Endothelial cell of umbilical vein (primary cell): ENCODE measurements at regions not wholly inside any gene's neighbourhood (a gene's known extent, or its start where the extent isn't known, plus 50 kb on each side); places are given as distances from the start of the nearest gene placed in this dataset.
"Not testable (repeated sequence)": the region's sequence is repeated elsewhere in the genome, so short reads cannot be mapped to it uniquely, and the experiment has no call there.

ENCODE experiments used
- BruUV-seq: library from RNA; stranded (reverse); fragments of 400-500 nt; replicated peaks from 2 replicates; lab custom pipeline; 2021; lab: Mats Ljungman, UMichigan
- CTCF ChIA-PET: fragments of 300-600, 350-600 bp; sonication (Branson Sonifier 250); formaldehyde crosslinking; loops from one replicate; lab custom pipeline; 2021; ENCODE audit warnings: antibody characterized with exemption, inconsistent platforms; lab: Charles Lee
- POLR2A ChIA-PET: fragments of 300-600, 350-600 bp; sonication (Branson Sonifier 250); formaldehyde crosslinking; loops from one replicate; lab custom pipeline; 2021; ENCODE audit warnings: antibody characterized with exemption, inconsistent platforms; lab: Charles Lee
- DNase-seq: peaks from one replicate; pipeline ENCODE4 v3.0.0-alpha.2; 2011; ENCODE audit warnings: low read depth, low spot score
- FAIRE-seq: peaks from 2 replicates; lab custom pipeline; 2011; peaks lifted over from hg19 to GRCh38; lab: Jason Lieb, UNC
- H2AFZ ChIP-seq: 2 replicates; pipeline ENCODE4 v1.6.0; 2012; ENCODE audit warnings: low read depth, low read length, control low read depth, inconsistent platforms
- H3K27ac ChIP-seq: 2 replicates; pipeline ENCODE4 v1.5.1; 2011; ENCODE audit warnings: low read depth, mild to moderate bottlenecking, control low read depth, low read length, moderate library complexity; ENCODE audit not compliant: insufficient read depth
- H3K27me3 ChIP-seq, 2 experiments: 2 replicates each; pipeline versions ENCODE4 v1.6.0 to v1.6.1; 2011; ENCODE audit warnings: low read length in 2 of 2, mixed read lengths in 1 of 2; ENCODE audit not compliant: control insufficient read depth in 2 of 2, insufficient read depth in 2 of 2
- H3K36me3 ChIP-seq, 2 experiments: 2 replicates in 1 of 2; 3 replicates in 1 of 2; pipeline ENCODE4 v1.5.1; 2011; ENCODE audit warnings: low read length in 2 of 2, mild to moderate bottlenecking in 1 of 2, moderate library complexity in 1 of 2; ENCODE audit not compliant: control insufficient read depth in 2 of 2, insufficient read depth in 2 of 2; ENCODE audit errors: extremely low read depth in 1 of 2
- H3K4me1 ChIP-seq: 3 replicates; pipeline ENCODE4 v1.5.1; 2011; ENCODE audit warnings: mild to moderate bottlenecking, low read length; ENCODE audit not compliant: control insufficient read depth, insufficient read depth; ENCODE audit errors: extremely low read depth
- H3K4me2 ChIP-seq: 2 replicates; pipeline ENCODE4 v1.6.1; 2011; ENCODE audit warnings: low read length, control low read depth, mixed read lengths; ENCODE audit not compliant: insufficient read depth
- H3K4me3 ChIP-seq, 3 experiments: fragments of 200-600 bp in 1 of 3; sonication (generic), shearing (Covaris generic) in 1 of 3; replicated peaks in 1 of 3; 2 replicates each; pipeline ENCODE4 v1.5.1; 2011 to 2016; ENCODE audit warnings: control low read depth in 3 of 3, low read length in 3 of 3, mild to moderate bottlenecking in 2 of 3, inconsistent platforms in 1 of 3, low read depth in 1 of 3, moderate library complexity in 1 of 3; ENCODE audit not compliant: insufficient read depth in 1 of 3
- H3K79me2 ChIP-seq: 2 replicates; pipeline ENCODE4 v1.6.0; 2012; ENCODE audit warnings: low read length, inconsistent platforms; ENCODE audit not compliant: control insufficient read depth, insufficient read depth
- H3K9ac ChIP-seq: replicated peaks from 2 replicates; pipeline ENCODE3; 2011; ENCODE audit warnings: low read length, control low read depth; ENCODE audit not compliant: insufficient read depth; ENCODE audit errors: extremely low read depth
- H3K9me1 ChIP-seq: replicated peaks from 3 replicates; pipeline ENCODE4 v1.6.0; 2011; ENCODE audit warnings: mild to moderate bottlenecking, low read length; ENCODE audit not compliant: control insufficient read depth, insufficient read depth; ENCODE audit errors: extremely low read depth
- H3K9me3 ChIP-seq: replicated peaks from 2 replicates; pipeline ENCODE4 v1.5.1; 2012; ENCODE audit warnings: low read length, inconsistent platforms; ENCODE audit not compliant: control insufficient read depth, insufficient read depth
- H4K20me1 ChIP-seq: replicated peaks from 2 replicates; pipeline ENCODE3; 2011; ENCODE audit warnings: mild to moderate bottlenecking, low read length; ENCODE audit not compliant: control insufficient read depth, insufficient read depth; ENCODE audit errors: extremely low read depth
- CTCF ChIP-seq, 2 donors: IDR thresholded peaks; 1 replicate in 1 of 2; 2 replicates in 1 of 2; pipeline ENCODE4 v1.5.1; 2011; ENCODE audit warnings: low read length in 2 of 2, mild to moderate bottlenecking in 2 of 2, moderate library complexity in 2 of 2, control low read depth in 1 of 2, inconsistent platforms in 1 of 2, low read depth in 1 of 2; ENCODE audit not compliant: insufficient read depth in 1 of 2; ENCODE audit errors: extremely low read depth in 1 of 2
- EZH2 ChIP-seq: IDR thresholded peaks from 2 replicates; pipeline ENCODE4 v1.6.1; 2012; ENCODE audit warnings: borderline replicate concordance, low read depth, mild to moderate bottlenecking, moderate library complexity, low read length, inconsistent platforms; ENCODE audit not compliant: severe bottlenecking
- FOS ChIP-seq: IDR thresholded peaks from 2 replicates; pipeline ENCODE4 v1.6.1; 2011; ENCODE audit warnings: mild to moderate bottlenecking, low read length, moderate library complexity, borderline replicate concordance; ENCODE audit not compliant: insufficient read depth
- GATA2 ChIP-seq: IDR thresholded peaks from 2 replicates; pipeline ENCODE4 v1.7.0; 2011; ENCODE audit warnings: low read depth, mild to moderate bottlenecking, moderate library complexity, mixed read lengths, low read length; ENCODE audit not compliant: insufficient read length, insufficient read depth
- JUN ChIP-seq: IDR thresholded peaks from 2 replicates; pipeline ENCODE4 v1.6.1; 2011; ENCODE audit warnings: borderline replicate concordance, low read depth; ENCODE audit not compliant: insufficient read length, insufficient read depth
- MAX ChIP-seq: IDR thresholded peaks from 2 replicates; pipeline ENCODE4 v1.6.1; 2011; ENCODE audit not compliant: insufficient read depth, insufficient read length
- MYC ChIP-seq: IDR thresholded peaks from one replicate; pipeline ENCODE4 v1.6.1; 2011; ENCODE audit warnings: mild to moderate bottlenecking, low read depth, low read length
- POLR2A ChIP-seq: IDR thresholded peaks from 2 replicates; pipeline ENCODE4 v1.6.1; 2012; ENCODE audit warnings: low read depth, mild to moderate bottlenecking, control low read depth, low read length
- POLR2AphosphoS5 ChIP-seq: IDR thresholded peaks from 2 replicates; pipeline ENCODE4 v1.6.1; 2012; ENCODE audit warnings: low read depth, mild to moderate bottlenecking, control low read depth, low read length, moderate library complexity; ENCODE audit not compliant: insufficient read depth
- dilution Hi-C: fragments of 300-500 bp; cut with MboI; formaldehyde crosslinking; loops from one replicate; pipeline ENCODE4 v1.15.0; 2019; ENCODE audit warnings: low sequenced_read_pairs; ENCODE audit not compliant: extremely low pct_ligation_motif_present
- intact Hi-C: fragments of 100-400 bp; cut with micrococcal nuclease; formaldehyde crosslinking; loops from one replicate; pipeline ENCODE4 v1.10.0; 2022

- no peak for TF ChIP-seq POLR2A
- TF ChIP-seq POLR2AphosphoS5: no peak
- no peak for TF ChIP-seq MYC
- no peak for TF ChIP-seq EZH2
- TF ChIP-seq FOS: no peak
- no peak for TF ChIP-seq JUN
- TF ChIP-seq GATA2: peak; percentile 10
- no peak for TF ChIP-seq MAX
- TF ChIP-seq CTCF (IDR thresholded peaks at IDR 0.05; ENCODE audit: extremely low read depth in 1 of 2, insufficient read depth in 1 of 2, low read depth in 1 of 2, low read length in 2 of 2): peak; percentile 12 to 20
- peaks cover 4% of the 10 kb centered on the region for H3K4me1 ChIP-seq
- H3K9me1 ChIP-seq: no peaks in the 10 kb centered on the region
- FAIRE-seq (no peak), DNase-seq (peak; percentile 76)
- ChIA-PET CTCF (interaction anchor here (1.0 to 1.7 kb wide), 4 partner anchors 43 to 271 kb away, joined by 4 to 13 read pairs (median 6); no protein-coding TSS in a partner anchor), POLR2A (no interaction called here)
- BruUV-seq: no TSS peak
- H2AFZ ChIP-seq: no peak overlapping the region
- H3K27ac ChIP-seq: no peak overlapping the region
- H3K79me2 ChIP-seq: no peaks in the 10 kb centered on the region
- no peak overlapping the region for H3K4me2 ChIP-seq
- H3K36me3 ChIP-seq: no peaks in the 10 kb centered on the region
- no peak overlapping the region for H3K9ac ChIP-seq
- H3K9me3 ChIP-seq: no peaks in the 10 kb centered on the region
- H3K4me3 ChIP-seq: no peak overlapping the region
- no peaks in the 10 kb centered on the region for H4K20me1 ChIP-seq
- intact Hi-C loops: loop anchor here (1.0 to 2.0 kb wide), 3 partner anchors 44 to 378 kb away; no protein-coding TSS in a partner anchor
- dilution Hi-C loops: no loop called here
- H3K27me3 ChIP-seq: no peaks in the 10 kb centered on the region
Observed at GRCh38 chrX:40922307-40922706, 162.9 kb upstream of the USP9X start.

- H2AFZ ChIP-seq, H3K36me3 ChIP-seq, H4K20me1 ChIP-seq, H3K9me1 ChIP-seq, H3K79me2 ChIP-seq, FAIRE-seq, POLR2A ChIA-PET, H3K4me2 ChIP-seq, intact Hi-C loops, H3K4me1 ChIP-seq, H3K27ac ChIP-seq, H3K4me3 ChIP-seq, dilution Hi-C loops, BruUV-seq, CTCF ChIA-PET, H3K9ac ChIP-seq, H3K9me3 ChIP-seq, H3K27me3 ChIP-seq, DNase-seq: not testable (repeated sequence)
Observed at GRCh38 chrX:40926739-40927427, 158.4 kb upstream of the USP9X start.
